HFFc6 (cell line): ENCODE measurements at regions not wholly inside any gene's neighbourhood (a gene's known extent, or its start where the extent isn't known, plus 50 kb on each side); places are given as distances from the start of the nearest gene placed in this dataset.

Source experiments
- DNase-seq: peaks from one replicate; pipeline ENCODE4 v3.0.0-alpha.2; 2018
- H3K27ac Mint-ChIP-seq: 2 replicates; pipeline ENCODE4 v1.8.0; 2020; ENCODE audit warnings: mild to moderate bottlenecking, mixed read lengths
- H3K27me3 Mint-ChIP-seq: 2 replicates; pipeline ENCODE4 v1.8.0; 2021; ENCODE audit warnings: mild to moderate bottlenecking, moderate library complexity, mixed read lengths; ENCODE audit not compliant: insufficient read depth
- H3K36me3 Mint-ChIP-seq: 2 replicates; pipeline ENCODE4 v1.8.0; 2021; ENCODE audit warnings: low read depth, mixed read lengths
- H3K4me1 Mint-ChIP-seq: 2 replicates; pipeline ENCODE4 v1.8.0; 2020; ENCODE audit warnings: low read depth, mixed read lengths
- H3K4me3 Mint-ChIP-seq: 2 replicates; pipeline ENCODE4 v1.8.0; 2020; ENCODE audit warnings: mild to moderate bottlenecking, moderate library complexity, mixed read lengths
- H3K9me3 Mint-ChIP-seq: 2 replicates; pipeline ENCODE4 v1.8.0; 2020; ENCODE audit warnings: mild to moderate bottlenecking, mixed read lengths
- CTCF ChIP-seq: fragments of 200-600 bp; sonication (generic); IDR thresholded peaks from 2 replicates; pipeline ENCODE4 v1.5.0; 2021; ENCODE audit warnings: antibody characterized with exemption, mild to moderate bottlenecking

DNA sequence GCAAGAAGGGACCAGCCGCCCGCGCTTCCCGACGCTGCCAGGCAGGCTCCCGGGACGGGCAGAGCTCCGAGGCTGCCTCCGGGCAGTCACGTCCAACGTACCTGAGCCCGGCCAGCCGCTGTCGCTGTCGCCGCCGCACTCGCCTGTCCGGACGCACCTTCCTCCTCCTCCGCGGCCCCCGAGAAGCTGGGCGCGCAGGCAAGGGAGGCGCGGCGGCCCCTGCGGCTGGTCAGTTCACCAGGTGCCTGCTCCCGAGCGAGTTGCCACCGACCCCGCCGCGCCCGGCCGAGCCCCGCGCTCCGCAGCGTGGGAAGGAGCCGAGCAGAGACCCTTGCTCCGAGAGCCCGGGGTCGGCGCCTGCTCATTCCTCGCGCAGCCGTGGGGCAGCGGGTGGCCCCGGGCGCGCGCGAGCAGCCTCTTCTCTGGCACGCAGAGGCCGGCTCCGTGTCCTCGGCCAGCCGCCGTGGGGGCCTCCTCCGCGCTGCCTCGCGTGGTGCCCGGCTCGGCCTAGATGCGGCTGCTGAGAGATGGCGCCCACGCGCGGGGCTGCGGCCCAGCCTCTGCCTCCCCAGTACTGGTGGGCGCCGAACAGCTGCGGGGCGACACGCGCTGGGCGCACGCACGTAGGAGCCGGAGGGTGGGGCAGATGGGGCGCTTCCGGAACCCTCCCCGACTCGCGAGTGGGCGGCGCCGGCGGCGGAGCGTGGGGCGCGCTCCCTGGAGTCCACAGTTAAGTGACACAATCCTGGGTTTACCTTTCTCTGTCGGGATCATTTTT, 419.4 kb downstream of the UQCRFS1 start:
- Mint-ChIP-seq H3K36me3 (no peaks in the 10 kb centered on the region), H3K9me3 (peaks cover 22% of the 10 kb centered on the region; the same call in 1 of the 2 replicates), H3K4me1 (no peaks in the 10 kb centered on the region), H3K27me3 (no peaks in the 10 kb centered on the region; the same call in 1 of the 2 replicates), H3K4me3 (no peak overlapping the region), H3K27ac (no peak overlapping the region)
- no peak for TF ChIP-seq CTCF
- no peak for DNase-seq

GRCh38 chr19:28785971-28786370, 427.0 kb downstream of the UQCRFS1 start:
- no peaks in the 10 kb centered on the region for H3K27me3 Mint-ChIP-seq
- no peak for TF ChIP-seq CTCF
- no peaks in the 10 kb centered on the region for H3K4me1 Mint-ChIP-seq
- H3K9me3 Mint-ChIP-seq: peaks cover 21% of the 10 kb centered on the region
- H3K27ac Mint-ChIP-seq: no peak overlapping the region
- DNase-seq: no peak
- no peaks in the 10 kb centered on the region for H3K36me3 Mint-ChIP-seq
- no peak overlapping the region for H3K4me3 Mint-ChIP-seq

DNA sequence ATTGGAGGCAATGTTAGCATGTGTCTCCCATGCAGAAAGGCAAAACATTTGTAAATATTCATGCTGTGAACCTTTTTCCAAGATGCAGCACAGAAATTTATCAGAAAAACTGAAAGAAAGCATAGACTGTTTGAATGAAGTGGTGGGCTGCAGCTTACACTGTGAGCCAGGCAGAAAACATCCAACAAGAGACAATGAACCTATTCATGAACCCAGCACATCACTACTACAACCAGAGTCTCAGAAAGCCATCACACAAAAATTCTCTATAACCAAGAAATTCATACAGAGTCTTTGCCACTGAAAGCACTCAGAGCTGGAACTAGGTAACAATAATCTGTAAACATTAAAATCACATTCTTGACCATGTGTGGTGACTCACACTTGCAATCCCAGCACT, 448.9 kb downstream of the UQCRFS1 start:
- no peaks in the 10 kb centered on the region for H3K4me1 Mint-ChIP-seq
- no peaks in the 10 kb centered on the region; the same call in 1 of the 2 replicates for H3K27me3 Mint-ChIP-seq
- no peak for DNase-seq
- peaks cover 36% of the 10 kb centered on the region; the same call in 1 of the 2 replicates for H3K9me3 Mint-ChIP-seq
- no peaks in the 10 kb centered on the region for H3K36me3 Mint-ChIP-seq
- no peak for TF ChIP-seq CTCF
- H3K27ac Mint-ChIP-seq: no peak overlapping the region
- H3K4me3 Mint-ChIP-seq: no peak overlapping the region

GRCh38 chr19:28746478-28746877, 466.5 kb downstream of the UQCRFS1 start:
- Mint-ChIP-seq H3K4me3 (no peak overlapping the region), H3K27ac (no peak overlapping the region), H3K9me3 (no peaks in the 10 kb centered on the region), H3K27me3 (no peaks in the 10 kb centered on the region; the same call in none of the 2 replicates), H3K4me1 (no peaks in the 10 kb centered on the region), H3K36me3 (no peaks in the 10 kb centered on the region)
- no peak for TF ChIP-seq CTCF
- DNase-seq: no peak

DNA sequence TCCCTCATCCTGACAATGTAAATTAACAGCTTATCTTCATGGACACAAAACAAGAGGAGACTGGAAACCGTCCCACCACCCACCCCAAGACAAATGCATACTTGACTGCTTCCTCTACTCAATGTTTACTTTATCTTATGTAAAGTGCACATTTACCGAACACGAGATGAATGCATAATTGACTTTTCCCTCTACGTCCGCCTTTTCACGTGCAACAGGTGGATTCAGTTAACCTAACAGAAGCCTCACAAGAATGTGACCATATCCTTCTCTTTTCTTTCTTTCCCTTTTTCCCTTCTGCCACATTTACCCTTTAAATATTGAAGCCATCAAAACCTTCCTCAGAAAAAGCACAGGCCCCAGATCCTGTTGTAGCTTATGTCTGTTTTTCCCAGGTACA, 468.0 kb downstream of the UQCRFS1 start:
- Mint-ChIP-seq H3K27me3 (no peaks in the 10 kb centered on the region; the same call in none of the 2 replicates), H3K4me3 (no peak overlapping the region), H3K27ac (no peak overlapping the region), H3K36me3 (no peaks in the 10 kb centered on the region), H3K4me1 (no peaks in the 10 kb centered on the region), H3K9me3 (no peaks in the 10 kb centered on the region)
- DNase-seq: no peak
- no peak for TF ChIP-seq CTCF
